Thyroid gland (tissue), 4 donors: ENCODE measurements at regions not wholly inside any gene's neighbourhood (a gene's known extent, or its start where the extent isn't known, plus 50 kb on each side); places are given as distances from the start of the nearest gene placed in this dataset.

Experiments
- POLR2A ChIP-seq, 2 donors: fragments of 450-650 bp; IDR thresholded peaks; one replicate each; pipeline ENCODE4 v1.6.1; 2017; ENCODE audit warnings: antibody characterized with exemption in 2 of 2, mild to moderate bottlenecking in 2 of 2, moderate library complexity in 1 of 2
- TF ChIP-seq, protein P1 (sequence below), 6 experiments: fragments of 200-600 bp in 3 of 6; fragments of 450-650 bp in 3 of 6; sonication (generic) in 3 of 6; IDR thresholded peaks; one replicate each; pipeline ENCODE4 v1.5.1; 2016 to 2019; ENCODE audit warnings: antibody characterized with exemption in 6 of 6, mild to moderate bottlenecking in 2 of 6, inconsistent platforms in 1 of 6, moderate library complexity in 1 of 6

GRCh38 chr3:127457094-127457475, 133.4 kb downstream of the TPRA1 start:
- TF ChIP-seq, protein P1, sequence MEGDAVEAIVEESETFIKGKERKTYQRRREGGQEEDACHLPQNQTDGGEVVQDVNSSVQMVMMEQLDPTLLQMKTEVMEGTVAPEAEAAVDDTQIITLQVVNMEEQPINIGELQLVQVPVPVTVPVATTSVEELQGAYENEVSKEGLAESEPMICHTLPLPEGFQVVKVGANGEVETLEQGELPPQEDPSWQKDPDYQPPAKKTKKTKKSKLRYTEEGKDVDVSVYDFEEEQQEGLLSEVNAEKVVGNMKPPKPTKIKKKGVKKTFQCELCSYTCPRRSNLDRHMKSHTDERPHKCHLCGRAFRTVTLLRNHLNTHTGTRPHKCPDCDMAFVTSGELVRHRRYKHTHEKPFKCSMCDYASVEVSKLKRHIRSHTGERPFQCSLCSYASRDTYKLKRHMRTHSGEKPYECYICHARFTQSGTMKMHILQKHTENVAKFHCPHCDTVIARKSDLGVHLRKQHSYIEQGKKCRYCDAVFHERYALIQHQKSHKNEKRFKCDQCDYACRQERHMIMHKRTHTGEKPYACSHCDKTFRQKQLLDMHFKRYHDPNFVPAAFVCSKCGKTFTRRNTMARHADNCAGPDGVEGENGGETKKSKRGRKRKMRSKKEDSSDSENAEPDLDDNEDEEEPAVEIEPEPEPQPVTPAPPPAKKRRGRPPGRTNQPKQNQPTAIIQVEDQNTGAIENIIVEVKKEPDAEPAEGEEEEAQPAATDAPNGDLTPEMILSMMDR (IDR thresholded peaks at IDR 0.05): no peak
- no peak for TF ChIP-seq POLR2A (IDR thresholded peaks at IDR 0.05)
